HepG2 (cell line): ENCODE measurements at regions not wholly inside any gene's neighbourhood (a gene's known extent, or its start where the extent isn't known, plus 50 kb on each side); places are given as distances from the start of the nearest gene placed in this dataset.
"Not testable (repeated sequence)": the region's sequence is repeated elsewhere in the genome, so short reads cannot be mapped to it uniquely, and the experiment has no call there.

Source experiments
- ATAC-seq: fragments of 200-7000 bp; cut with Tn5 transposase; 3 replicates; pipeline ENCODE4 v1.9.1; 2020; ENCODE audit warnings: mild to moderate bottlenecking, moderate library complexity
- BruUV-seq: library from RNA; stranded (reverse); fragments of 400-500 nt; replicated peaks from 2 replicates; lab custom pipeline; 2021; lab: Mats Ljungman, UMichigan
- CTCF ChIA-PET: fragments of 300-600 bp; formaldehyde crosslinking; extraction: SDS; loops from one replicate; lab custom pipeline; 2021; ENCODE audit warnings: low total read pairs, inconsistent platforms, low intra/inter-chr PET ratio; lab: Yijun Ruan, JAX
- POLR2A ChIA-PET: fragments of 350-600 bp; sonication (Branson Sonifier 250); formaldehyde crosslinking; loops from one replicate; lab custom pipeline; 2020; ENCODE audit warnings: antibody characterized with exemption, inconsistent platforms; lab: Yijun Ruan, JAX
- DNase-seq: peaks from one replicate; pipeline ENCODE4 v3.0.0-alpha.2; 2015; ENCODE audit warnings: low spot score
- FAIRE-seq: peaks from 3 replicates; lab custom pipeline; 2011; peaks lifted over from hg19 to GRCh38; lab: Jason Lieb, UNC
- H2AFZ ChIP-seq: one replicate; pipeline ENCODE4 v1.6.1; 2011; ENCODE audit warnings: low read length, inconsistent platforms
- H3K27ac ChIP-seq: fragments of 300-600 bp; 3 replicates; pipeline ENCODE4 v1.8.0; 2011; ENCODE audit warnings: mixed run types, mild to moderate bottlenecking, mixed read lengths, low read length, inconsistent platforms; ENCODE audit not compliant: insufficient read depth; ENCODE audit errors: extremely low read length
- H3K27me3 ChIP-seq, 2 experiments: fragments of 200-600 bp in 1 of 2; 2 replicates in 1 of 2; 3 replicates in 1 of 2; pipeline versions ENCODE4 v1.6.0 to v1.8.0; 2011; ENCODE audit warnings: low read length in 2 of 2, mild to moderate bottlenecking in 2 of 2, moderate library complexity in 2 of 2, inconsistent platforms in 1 of 2; ENCODE audit not compliant: insufficient read depth in 2 of 2, control insufficient read depth in 1 of 2
- H3K36me3 ChIP-seq, 2 experiments: fragments of 200-600 bp in 1 of 2; replicated peaks in 1 of 2; 2 replicates in 1 of 2; 3 replicates in 1 of 2; pipeline versions ENCODE4 v1.5.1 to v1.8.0; 2011; ENCODE audit warnings: low read length in 2 of 2, inconsistent platforms in 1 of 2; ENCODE audit not compliant: insufficient read depth in 2 of 2, control insufficient read depth in 1 of 2
- H3K4me1 ChIP-seq: 2 replicates; pipeline ENCODE4 v1.5.1; 2012; ENCODE audit warnings: low read length, inconsistent platforms; ENCODE audit not compliant: insufficient read depth
- H3K4me2 ChIP-seq: 2 replicates; pipeline ENCODE4 v1.6.0; 2011; ENCODE audit warnings: low read depth, low read length, inconsistent platforms
- H3K4me3 ChIP-seq, 3 experiments: fragments of 200-600 bp in 1 of 3; sonication (generic), shearing (Covaris generic) in 1 of 3; replicated peaks in 1 of 3; 2 replicates each; pipeline ENCODE4 v1.5.1; 2011 to 2016; ENCODE audit warnings: low read length in 3 of 3, inconsistent platforms in 2 of 3, low read depth in 2 of 3, mild to moderate bottlenecking in 2 of 3, control low read depth in 1 of 3, mixed read lengths in 1 of 3; ENCODE audit not compliant: insufficient read depth in 1 of 3
- H3K79me2 ChIP-seq: one replicate; pipeline ENCODE4 v1.6.1; 2011; ENCODE audit warnings: low read length, inconsistent platforms; ENCODE audit not compliant: insufficient read depth
- H3K9ac ChIP-seq: 2 replicates; pipeline ENCODE4 v1.6.0; 2011; ENCODE audit warnings: mild to moderate bottlenecking, low read depth, low read length, inconsistent platforms; ENCODE audit not compliant: insufficient read depth
- H3K9me3 ChIP-seq: 2 replicates; pipeline ENCODE4 v1.5.1; 2012; ENCODE audit warnings: mild to moderate bottlenecking, low read length
- H4K20me1 ChIP-seq: 2 replicates; pipeline ENCODE4 v1.6.0; 2011; ENCODE audit warnings: inconsistent platforms, mild to moderate bottlenecking, low read length, moderate library complexity; ENCODE audit not compliant: insufficient read depth
- FOXK1 ChIP-seq: sonication (generic); formaldehyde crosslinking; IDR thresholded peaks from 2 replicates; pipeline ENCODE4 v1.4.0; 2020; ENCODE audit warnings: low read depth, missing genetic modification reagents, borderline replicate concordance
- KLF11 ChIP-seq: IDR thresholded peaks from 2 replicates; pipeline ENCODE4 v1.6.1; 2016; ENCODE audit warnings: missing compliant biosample characterization
- LRRFIP1 ChIP-seq: sonication (generic); formaldehyde crosslinking; conservative IDR thresholded peaks from 2 replicates; pipeline ENCODE4 v1.4.0; 2020; ENCODE audit warnings: missing genetic modification reagents
- PATZ1 ChIP-seq: sonication (generic); formaldehyde crosslinking; IDR thresholded peaks from 2 replicates; pipeline ENCODE4 v1.4.0; 2020; ENCODE audit warnings: missing genetic modification reagents
- PAWR ChIP-seq: sonication (generic); formaldehyde crosslinking; IDR thresholded peaks from 2 replicates; pipeline ENCODE4 v1.4.0; 2020; ENCODE audit warnings: missing genetic modification reagents, mild to moderate bottlenecking, borderline replicate concordance
- USF2 ChIP-seq, 2 experiments: sonication (generic) in 1 of 2; formaldehyde crosslinking in 1 of 2; IDR thresholded peaks; 2 replicates each; pipeline versions ENCODE4 v1.5.1 to v1.6.1; 2011 to 2020; ENCODE audit warnings: borderline replicate concordance in 1 of 2, low read depth in 1 of 2, low read length in 1 of 2, mild to moderate bottlenecking in 1 of 2, missing genetic modification reagents in 1 of 2, moderate library complexity in 1 of 2
- YY1 ChIP-seq: IDR thresholded peaks from 2 replicates; pipeline ENCODE4 v1.6.1; 2011; ENCODE audit warnings: low read length, low read depth, moderate library complexity, mild to moderate bottlenecking; ENCODE audit not compliant: insufficient read depth, insufficient replicate concordance
- ZNF629 ChIP-seq: sonication (generic); formaldehyde crosslinking; conservative IDR thresholded peaks from 2 replicates; pipeline ENCODE4 v1.5.0; 2020; ENCODE audit warnings: missing genetic modification reagents
- ZSCAN25 ChIP-seq: sonication (generic); formaldehyde crosslinking; IDR thresholded peaks from 2 replicates; pipeline ENCODE4 v1.8.0; 2022; ENCODE audit warnings: mild to moderate bottlenecking, missing genetic modification reagents
- WGBS: methylation state at CpG from one replicate; pipeline ENCODE4 v1.1.6; 2017; ENCODE audit warnings: low lambda C conversion rate; 5-methylcytosine and 5-hydroxymethylcytosine counted together
- in situ Hi-C: cut with HindIII; loops from 2 replicates; pipeline ENCODE4 v1.10.0; 2017; ENCODE audit warnings: low pct_unique_long_range_greater_than_20kb; ENCODE audit not compliant: extremely low pct_ligation_motif_present
- intact Hi-C: fragments of 100-400 bp; cut with micrococcal nuclease; formaldehyde crosslinking; loops from one replicate; pipeline ENCODE4 v1.10.0; 2022; ENCODE audit not compliant: unreplicated experiment
- TF ChIP-seq, protein P1 (sequence below): IDR thresholded peaks from 2 replicates; pipeline ENCODE4 v1.6.1; 2016

GRCh38 chr11:127768931-127769330, 768.4 kb upstream of the KIRREL3 start:
- CTCF ChIA-PET, ATAC-seq, H4K20me1 ChIP-seq, DNase-seq, intact Hi-C loops, H3K27ac ChIP-seq, H3K27me3 ChIP-seq, H3K9ac ChIP-seq, FAIRE-seq, BruUV-seq, H3K4me2 ChIP-seq, H3K79me2 ChIP-seq, POLR2A ChIA-PET, H3K4me3 ChIP-seq, in situ Hi-C loops, H2AFZ ChIP-seq, H3K36me3 ChIP-seq, H3K4me1 ChIP-seq: not testable (repeated sequence)
- WGBS: 2% methylated on average over 4 of the region's 4 CpGs
- H3K9me3 ChIP-seq: peaks cover 36% of the 10 kb centered on the region

DNA sequence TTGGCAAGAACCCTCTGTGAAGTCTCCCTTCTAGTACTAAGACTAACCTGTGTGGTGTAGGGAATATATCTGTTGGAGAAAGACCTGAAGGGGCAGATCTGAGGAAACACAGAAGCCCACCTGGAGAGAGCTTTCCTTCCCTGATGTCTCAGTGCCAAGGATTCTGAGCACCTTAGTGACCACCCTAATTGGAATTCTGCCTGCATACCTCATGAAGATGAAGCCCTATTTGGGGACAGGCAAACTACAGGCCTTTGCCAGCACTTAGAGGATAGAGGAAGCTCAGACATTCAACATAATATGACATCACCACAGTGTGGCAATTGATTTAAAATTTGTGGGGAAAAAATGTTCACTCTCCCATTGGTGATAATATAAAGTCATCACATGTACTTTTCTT, 766.2 kb upstream of the KIRREL3 start:
- ATAC-seq (no peak), DNase-seq (no peak), FAIRE-seq (no peak)
- Histone ChIP-seq H3K27ac (no peak overlapping the region), H2AFZ (no peak overlapping the region), H4K20me1 (no peaks in the 10 kb centered on the region), H3K9ac (no peak overlapping the region), H3K79me2 (no peaks in the 10 kb centered on the region), H3K4me1 (no peaks in the 10 kb centered on the region), H3K27me3 (no peaks in the 10 kb centered on the region), H3K9me3 (peaks cover 54% of the 10 kb centered on the region), H3K36me3 (no peaks in the 10 kb centered on the region), H3K4me2 (no peak overlapping the region), H3K4me3 (no peak overlapping the region)
- in situ Hi-C loops (no loop called here), intact Hi-C loops (no loop called here)
- CTCF ChIA-PET: no interaction called here
- no TSS peak for BruUV-seq
- POLR2A ChIA-PET: no interaction called here
- TF ChIP-seq, protein P1, sequence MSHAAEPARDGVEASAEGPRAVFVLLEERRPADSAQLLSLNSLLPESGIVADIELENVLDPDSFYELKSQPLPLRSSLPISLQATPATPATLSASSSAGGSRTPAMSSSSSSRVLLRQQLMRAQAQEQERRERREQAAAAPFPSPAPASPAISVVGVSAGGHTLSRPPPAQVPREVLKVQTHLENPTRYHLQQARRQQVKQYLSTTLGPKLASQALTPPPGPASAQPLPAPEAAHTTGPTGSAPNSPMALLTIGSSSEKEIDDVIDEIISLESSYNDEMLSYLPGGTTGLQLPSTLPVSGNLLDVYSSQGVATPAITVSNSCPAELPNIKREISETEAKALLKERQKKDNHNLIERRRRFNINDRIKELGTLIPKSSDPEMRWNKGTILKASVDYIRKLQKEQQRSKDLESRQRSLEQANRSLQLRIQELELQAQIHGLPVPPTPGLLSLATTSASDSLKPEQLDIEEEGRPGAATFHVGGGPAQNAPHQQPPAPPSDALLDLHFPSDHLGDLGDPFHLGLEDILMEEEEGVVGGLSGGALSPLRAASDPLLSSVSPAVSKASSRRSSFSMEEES: no peak
- TF ChIP-seq PATZ1 (no peak), KLF11 (CRISPR knock-in tag) (no peak), ZSCAN25 (CRISPR knock-in tag) (no peak), USF2 (IDR thresholded peaks at IDR 0.05; ENCODE audit: low read depth, low read length) (no peak), USF2 (CRISPR knock-in tag; IDR thresholded peaks at IDR 0.05; ENCODE audit: borderline replicate concordance) (no peak), PAWR (CRISPR knock-in tag) (no peak), ZNF629 (CRISPR knock-in tag) (no peak), LRRFIP1 (CRISPR knock-in tag) (no peak), YY1 (no peak), FOXK1 (CRISPR knock-in tag) (no peak)
